ENCODE measurements at regions not wholly inside any gene's neighbourhood (a gene's known extent, or its start where the extent isn't known, plus 50 kb on each side); places are given as distances from the start of the nearest gene placed in this dataset.

GRCh38 chr5:67644221-67644920, 447.8 kb upstream of the CD180 start:
- no peak for ATAC-seq
- H3K79me2 ChIP-seq (ENCODE audit: control insufficient read depth, insufficient read depth, low read length), result no peaks in the 10 kb centered on the region
- FAIRE-seq, result no peak
- H4K20me1 ChIP-seq (ENCODE audit: control insufficient read depth, insufficient read depth), result no peaks in the 10 kb centered on the region
- no peak overlapping the region for H3K4me2 ChIP-seq (ENCODE audit: control insufficient read depth, insufficient read depth)
- H3K36me3 ChIP-seq (ENCODE audit: control insufficient read depth in 2 of 2, insufficient read depth in 2 of 2, low read length in 1 of 2), result no peaks in the 10 kb centered on the region
- no peaks in the 10 kb centered on the region for H3K9me3 ChIP-seq (replicated peaks; ENCODE audit: control insufficient read depth, insufficient read depth, low read length)
- intact Hi-C loops (cut with micrococcal nuclease; ENCODE audit: unreplicated experiment) (loop anchor here (10.0 kb wide), 1 partner anchor 610 kb away; no protein-coding TSS in a partner anchor), in situ Hi-C loops (cut with MboI) (no loop called here)
- TF ChIP-seq NR2F1 (conservative IDR thresholded peaks at IDR 0.05) (no peak), NKRF (conservative IDR thresholded peaks at IDR 0.05) (no peak), ZZZ3 (IDR thresholded peaks at IDR 0.05; ENCODE audit: control insufficient read depth, insufficient read length, low read depth) (no peak), BCLAF1 (IDR thresholded peaks at IDR 0.05) (no peak), MTA3 (IDR thresholded peaks at IDR 0.05; ENCODE audit: borderline replicate concordance, low read length) (no peak), TARDBP (IDR thresholded peaks at IDR 0.05; ENCODE audit: borderline replicate concordance) (no peak)
- H2AFZ ChIP-seq (ENCODE audit: control insufficient read depth, low read depth, low read length), result no peak overlapping the region
- ChIA-PET SMC1A (ENCODE audit: uncharacterized antibody, unreplicated experiment) (no interaction called here), CTCF (no interaction called here), RAD21 (ENCODE audit: unreplicated experiment) (no interaction called here), POLR2A (no interaction called here)
- no TSS peak for BruUV-seq (replicated peaks)
- 0% methylated on average over 3 of the region's 3 CpGs for WGBS (ENCODE audit: insufficient coverage, insufficient replicate concordance, low lambda C conversion rate, missing lambda C conversion rate)
- H3K27me3 ChIP-seq (replicated peaks in 1 of 2; ENCODE audit: control insufficient read depth in 2 of 2, insufficient read depth in 2 of 2, low read length in 1 of 2), result no peaks in the 10 kb centered on the region
- H3K27ac ChIP-seq (ENCODE audit: control insufficient read depth, insufficient read depth), result no peak overlapping the region
- DNase-seq (ENCODE audit: low read depth, low spot score), result no peak
- H3K9ac ChIP-seq (ENCODE audit: control insufficient read depth, insufficient read depth, low read length), result no peak overlapping the region
- H3K4me3 ChIP-seq, result no peak overlapping the region
- H3K4me1 ChIP-seq (ENCODE audit: control insufficient read depth, insufficient read depth, low read length), result no peaks in the 10 kb centered on the region
